ENCODE measurements at regions not wholly inside any gene's neighbourhood (a gene's known extent, or its start where the extent isn't known, plus 50 kb on each side); places are given as distances from the start of the nearest gene placed in this dataset.

DNA sequence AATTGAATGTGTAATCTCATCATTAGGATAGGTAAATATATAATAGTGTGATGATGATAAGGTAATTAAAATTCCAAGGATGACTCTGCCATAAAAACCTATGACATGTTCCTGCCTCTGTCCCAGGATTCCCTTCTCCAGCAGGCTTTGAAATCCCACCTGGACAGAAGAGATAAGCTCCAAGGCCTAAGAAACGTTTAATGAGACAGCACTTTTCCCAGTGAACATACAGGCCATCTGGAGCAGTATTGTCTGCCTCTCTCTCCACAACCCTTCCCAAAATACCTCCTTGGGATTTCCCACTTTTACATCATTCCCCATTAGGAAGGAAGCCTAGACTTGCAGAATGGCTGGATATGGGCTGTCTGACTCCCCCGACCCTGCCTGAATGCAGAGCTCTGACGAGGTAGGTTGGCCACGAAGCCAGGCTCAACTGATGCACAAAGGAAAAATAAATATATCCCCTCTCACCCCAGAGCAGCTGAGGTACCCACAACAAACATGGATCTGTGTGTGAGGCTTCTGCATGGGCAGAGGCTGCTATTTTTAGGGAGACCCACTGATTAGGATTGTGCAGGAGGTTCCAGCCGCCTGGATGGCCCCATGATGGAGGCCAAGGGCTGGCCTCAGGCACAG is 71.0 kb downstream of the TMPRSS5 start:
- Mint-ChIP-seq H3K36me3 (no peaks in the 10 kb centered on the region), H3K4me1 (no peaks in the 10 kb centered on the region), H3K4me3 (no peak overlapping the region), H3K27ac (no peak overlapping the region), H3K27me3 (ENCODE audit: low read depth in 3 of 3) (peaks cover 2 to 7% (median 6%) of the 10 kb centered on the region in 3 donors), H3K9me3 (peaks cover 1 to 23% (median 14%) of the 10 kb centered on the region in 7 donors)
- no peaks in the 10 kb centered on the region for H3K79me2 ChIP-seq (ENCODE audit: insufficient read depth, low read length)
- H3K36me3 ChIP-seq (replicated peaks in 1 of 2; ENCODE audit: control insufficient read depth in 1 of 2, insufficient read depth in 2 of 2, low read length in 2 of 2): no peaks in the 10 kb centered on the region
- H3K9me3 ChIP-seq (replicated peaks in 1 of 2; ENCODE audit: control insufficient read depth in 1 of 2, insufficient read depth in 1 of 2, low read length in 2 of 2): peaks cover 0 to 9% of the 10 kb centered on the region in 2 donors
- no peak for DNase-seq
- H2AFZ ChIP-seq (ENCODE audit: insufficient read depth, low read depth, low read length, poor library complexity, severe bottlenecking): no peak overlapping the region
- no peaks in the 10 kb centered on the region for H3K27me3 ChIP-seq (ENCODE audit: control insufficient read depth in 2 of 2, insufficient read depth in 2 of 2, low read length in 2 of 2)
- no peaks in the 10 kb centered on the region for H3K4me1 ChIP-seq (ENCODE audit: control insufficient read depth in 1 of 2, insufficient read depth in 2 of 2, low read length in 2 of 2)
- TF ChIP-seq, protein P1, sequence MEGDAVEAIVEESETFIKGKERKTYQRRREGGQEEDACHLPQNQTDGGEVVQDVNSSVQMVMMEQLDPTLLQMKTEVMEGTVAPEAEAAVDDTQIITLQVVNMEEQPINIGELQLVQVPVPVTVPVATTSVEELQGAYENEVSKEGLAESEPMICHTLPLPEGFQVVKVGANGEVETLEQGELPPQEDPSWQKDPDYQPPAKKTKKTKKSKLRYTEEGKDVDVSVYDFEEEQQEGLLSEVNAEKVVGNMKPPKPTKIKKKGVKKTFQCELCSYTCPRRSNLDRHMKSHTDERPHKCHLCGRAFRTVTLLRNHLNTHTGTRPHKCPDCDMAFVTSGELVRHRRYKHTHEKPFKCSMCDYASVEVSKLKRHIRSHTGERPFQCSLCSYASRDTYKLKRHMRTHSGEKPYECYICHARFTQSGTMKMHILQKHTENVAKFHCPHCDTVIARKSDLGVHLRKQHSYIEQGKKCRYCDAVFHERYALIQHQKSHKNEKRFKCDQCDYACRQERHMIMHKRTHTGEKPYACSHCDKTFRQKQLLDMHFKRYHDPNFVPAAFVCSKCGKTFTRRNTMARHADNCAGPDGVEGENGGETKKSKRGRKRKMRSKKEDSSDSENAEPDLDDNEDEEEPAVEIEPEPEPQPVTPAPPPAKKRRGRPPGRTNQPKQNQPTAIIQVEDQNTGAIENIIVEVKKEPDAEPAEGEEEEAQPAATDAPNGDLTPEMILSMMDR (IDR thresholded peaks at IDR 0.05): no peak
- no peak overlapping the region for H3K9ac ChIP-seq (ENCODE audit: insufficient read depth, low read length, poor library complexity, severe bottlenecking)
- H3K4me2 ChIP-seq (replicated peaks; ENCODE audit: extremely low read depth, low read length, poor library complexity, severe bottlenecking): no peak overlapping the region
- H4K20me1 ChIP-seq (ENCODE audit: insufficient read depth, low read length): no peaks in the 10 kb centered on the region
- 79% methylated on average over 2 of the region's 5 CpGs for WGBS (ENCODE audit: insufficient coverage)
- H3K27ac ChIP-seq (ENCODE audit: low read depth in 1 of 2, low read length in 2 of 2): no peak overlapping the region
- intact Hi-C loops (cut with micrococcal nuclease): no loop called here
- no peak overlapping the region for H3K4me3 ChIP-seq (replicated peaks in 1 of 3; ENCODE audit: low read depth in 2 of 3, low read length in 3 of 3)

GRCh38 chr11:113632981-113633380 is 73.1 kb downstream of the TMPRSS5 start:
- peaks cover 1 to 22% (median 14%) of the 10 kb centered on the region in 7 donors for H3K9me3 Mint-ChIP-seq
- no peak overlapping the region for H3K4me3 Mint-ChIP-seq
- Histone ChIP-seq H3K27ac (ENCODE audit: low read depth in 1 of 2, low read length in 2 of 2) (no peak overlapping the region), H3K4me3 (replicated peaks in 1 of 3; ENCODE audit: low read depth in 2 of 3, low read length in 3 of 3) (no peak overlapping the region), H4K20me1 (ENCODE audit: insufficient read depth, low read length) (no peaks in the 10 kb centered on the region), H3K4me1 (ENCODE audit: control insufficient read depth in 1 of 2, insufficient read depth in 2 of 2, low read length in 2 of 2) (no peaks in the 10 kb centered on the region), H3K4me2 (replicated peaks; ENCODE audit: extremely low read depth, low read length, poor library complexity, severe bottlenecking) (no peak overlapping the region), H3K9me3 (replicated peaks in 1 of 2; ENCODE audit: control insufficient read depth in 1 of 2, insufficient read depth in 1 of 2, low read length in 2 of 2) (peaks cover 0 to 9% of the 10 kb centered on the region in 2 donors), H2AFZ (ENCODE audit: insufficient read depth, low read depth, low read length, poor library complexity, severe bottlenecking) (no peak overlapping the region), H3K9ac (ENCODE audit: insufficient read depth, low read length, poor library complexity, severe bottlenecking) (no peak overlapping the region), H3K36me3 (replicated peaks in 1 of 2; ENCODE audit: control insufficient read depth in 1 of 2, insufficient read depth in 2 of 2, low read length in 2 of 2) (no peaks in the 10 kb centered on the region), H3K27me3 (ENCODE audit: control insufficient read depth in 2 of 2, insufficient read depth in 2 of 2, low read length in 2 of 2) (no peaks in the 10 kb centered on the region), H3K79me2 (ENCODE audit: insufficient read depth, low read length) (no peaks in the 10 kb centered on the region)
- no peaks in the 10 kb centered on the region for H3K4me1 Mint-ChIP-seq
- H3K27ac Mint-ChIP-seq: no peak overlapping the region
- DNase-seq: no peak
- WGBS (ENCODE audit: insufficient coverage): 50% methylated on average over 2 of the region's 2 CpGs
- intact Hi-C loops (cut with micrococcal nuclease): no loop called here
- TF ChIP-seq, protein P1 (IDR thresholded peaks at IDR 0.05): no peak
- no peaks in the 10 kb centered on the region for H3K36me3 Mint-ChIP-seq
- H3K27me3 Mint-ChIP-seq (ENCODE audit: low read depth in 3 of 3): peaks cover 3 to 9% (median 3%) of the 10 kb centered on the region in 3 donors
